Fibroblast of pulmonary artery (primary cell): ENCODE measurements at regions not wholly inside any gene's neighbourhood (a gene's known extent, or its start where the extent isn't known, plus 50 kb on each side); places are given as distances from the start of the nearest gene placed in this dataset.

Source experiments
- DNase-seq: peaks from one replicate; pipeline ENCODE4 v3.0.0-alpha.2; 2010; ENCODE audit warnings: low read depth
- H3K4me3 ChIP-seq: replicated peaks from 2 replicates; pipeline ENCODE4 v1.5.1; 2011; ENCODE audit warnings: low read depth, mild to moderate bottlenecking, control low read depth, low read length, moderate library complexity
- TF ChIP-seq, protein P1 (sequence below): IDR thresholded peaks from 2 replicates; pipeline ENCODE4 v1.5.1; 2011; ENCODE audit warnings: mild to moderate bottlenecking, control low read depth, low read length, inconsistent platforms; ENCODE audit errors: missing control alignments

DNA sequence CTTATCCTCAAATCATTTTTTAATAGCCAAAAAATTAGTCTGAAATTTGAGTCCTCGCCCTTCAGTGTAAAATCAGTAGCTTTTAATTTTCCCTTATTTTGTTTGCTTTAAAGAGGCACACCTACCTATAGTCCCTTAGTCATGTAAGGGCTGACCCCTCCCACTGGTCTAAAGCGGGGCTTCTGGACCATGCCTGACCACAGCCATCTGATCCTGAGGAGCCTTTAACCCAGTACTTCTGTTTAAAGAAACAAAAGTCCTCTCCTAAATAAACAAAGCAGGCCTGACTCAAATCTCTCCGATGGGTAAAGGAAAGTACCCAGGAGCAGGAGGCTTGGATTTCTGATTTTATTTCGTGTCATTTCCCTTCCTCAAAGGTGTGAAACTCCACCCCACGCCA is 92.0 kb upstream of the CCL2 start:
- H3K4me3 ChIP-seq, result no peak overlapping the region
- DNase-seq, result no peak
- TF ChIP-seq, protein P1, sequence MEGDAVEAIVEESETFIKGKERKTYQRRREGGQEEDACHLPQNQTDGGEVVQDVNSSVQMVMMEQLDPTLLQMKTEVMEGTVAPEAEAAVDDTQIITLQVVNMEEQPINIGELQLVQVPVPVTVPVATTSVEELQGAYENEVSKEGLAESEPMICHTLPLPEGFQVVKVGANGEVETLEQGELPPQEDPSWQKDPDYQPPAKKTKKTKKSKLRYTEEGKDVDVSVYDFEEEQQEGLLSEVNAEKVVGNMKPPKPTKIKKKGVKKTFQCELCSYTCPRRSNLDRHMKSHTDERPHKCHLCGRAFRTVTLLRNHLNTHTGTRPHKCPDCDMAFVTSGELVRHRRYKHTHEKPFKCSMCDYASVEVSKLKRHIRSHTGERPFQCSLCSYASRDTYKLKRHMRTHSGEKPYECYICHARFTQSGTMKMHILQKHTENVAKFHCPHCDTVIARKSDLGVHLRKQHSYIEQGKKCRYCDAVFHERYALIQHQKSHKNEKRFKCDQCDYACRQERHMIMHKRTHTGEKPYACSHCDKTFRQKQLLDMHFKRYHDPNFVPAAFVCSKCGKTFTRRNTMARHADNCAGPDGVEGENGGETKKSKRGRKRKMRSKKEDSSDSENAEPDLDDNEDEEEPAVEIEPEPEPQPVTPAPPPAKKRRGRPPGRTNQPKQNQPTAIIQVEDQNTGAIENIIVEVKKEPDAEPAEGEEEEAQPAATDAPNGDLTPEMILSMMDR, result no peak

- no peak overlapping the region for H3K4me3 ChIP-seq
- peak; percentile 29 for DNase-seq
- TF ChIP-seq, protein P1, result peak; percentile 51
These were observed 91.4 kb upstream of the CCL2 start for GRCh38 chr17:34163646-34164045.

GRCh38 chr17:34164837-34165236 is 90.2 kb upstream of the CCL2 start:
- TF ChIP-seq, protein P1, result no peak
- DNase-seq, result no peak
- no peak overlapping the region for H3K4me3 ChIP-seq

DNA sequence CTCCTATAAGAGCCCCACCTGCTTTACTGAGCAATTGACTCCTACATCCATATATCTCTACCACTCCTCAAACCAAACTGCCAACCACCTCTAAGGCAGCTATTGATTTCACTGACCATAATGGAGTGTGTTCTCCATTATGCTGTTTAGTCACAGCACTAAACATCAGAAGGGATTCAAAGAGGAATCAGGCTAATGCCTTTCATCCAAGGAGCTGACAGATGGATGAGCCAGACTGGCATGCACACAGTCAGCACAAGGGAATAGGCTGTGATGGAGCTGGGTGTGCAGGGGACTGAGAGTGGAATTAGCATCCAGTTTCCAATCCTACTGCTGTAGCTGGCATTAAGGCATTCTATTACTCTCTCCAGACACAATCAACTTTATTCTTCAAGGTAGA is 88.7 kb upstream of the CCL2 start:
- TF ChIP-seq, protein P1, result no peak
- no peak overlapping the region for H3K4me3 ChIP-seq
- no peak for DNase-seq

DNA sequence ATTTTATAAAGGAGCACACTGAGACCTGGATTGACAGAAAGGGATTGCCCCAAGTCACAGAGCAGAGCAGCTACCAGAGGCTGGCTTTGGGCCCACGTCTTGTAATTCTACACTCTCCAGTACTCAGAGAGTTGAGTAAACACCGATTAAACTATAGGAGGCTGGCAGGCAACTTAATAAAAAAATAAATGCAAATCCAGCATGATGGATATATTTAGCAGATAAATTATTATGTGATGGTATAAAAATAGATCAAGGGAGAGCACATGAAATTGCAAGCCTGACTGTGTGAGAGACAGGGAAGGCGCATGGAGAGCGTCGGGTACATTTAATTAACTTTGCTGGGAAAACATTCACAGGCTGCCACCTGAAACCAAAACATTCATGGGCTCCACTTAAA is 87.7 kb upstream of the CCL2 start:
- TF ChIP-seq, protein P1, result no peak
- peak; percentile 11 for DNase-seq
- H3K4me3 ChIP-seq, result no peak overlapping the region

DNA sequence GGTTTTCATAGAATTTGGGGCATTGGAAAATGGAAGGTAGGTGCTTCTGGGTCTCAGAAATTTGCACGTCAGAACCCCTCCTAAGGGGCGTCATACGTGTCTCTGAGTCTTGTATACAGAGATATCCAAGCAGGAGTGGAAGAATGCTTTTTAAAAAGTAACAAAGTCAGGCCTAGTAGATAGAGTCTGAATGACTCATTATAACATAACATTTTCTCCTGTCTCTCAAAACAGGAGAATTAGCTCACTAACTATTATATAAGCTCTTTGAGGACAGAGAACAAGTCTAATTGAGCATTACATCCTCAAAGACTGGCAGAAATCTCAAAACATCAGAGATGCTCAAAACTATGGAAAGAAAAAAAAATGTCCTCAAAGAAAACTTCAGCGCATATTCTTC is 86.1 kb upstream of the CCL2 start:
- no peak overlapping the region for H3K4me3 ChIP-seq
- TF ChIP-seq, protein P1, result no peak
- DNase-seq, result no peak

DNA sequence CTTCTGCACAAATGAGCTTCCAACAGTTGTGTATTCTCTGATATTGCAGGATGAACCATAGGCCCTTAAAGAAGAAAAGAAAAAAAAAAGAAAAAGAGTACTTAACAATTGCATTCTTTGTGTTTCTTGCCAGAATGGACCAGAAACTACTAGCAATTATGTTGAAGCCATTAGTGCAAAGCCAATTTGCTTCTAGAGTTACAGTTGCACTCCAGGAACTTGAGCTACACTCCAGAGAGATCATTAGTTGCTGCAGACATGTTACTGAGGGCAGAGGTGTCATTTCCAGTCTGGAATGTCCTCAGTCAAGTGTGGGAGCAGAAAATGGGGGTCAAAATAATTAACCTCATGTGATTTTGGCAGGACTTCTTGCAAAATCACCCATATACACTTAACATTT is 85.6 kb upstream of the CCL2 start:
- no peak overlapping the region for H3K4me3 ChIP-seq
- TF ChIP-seq, protein P1, result no peak
- DNase-seq, result no peak
